Transverse colon (tissue), 3 donors: ENCODE measurements at regions not wholly inside any gene's neighbourhood (a gene's known extent, or its start where the extent isn't known, plus 50 kb on each side); places are given as distances from the start of the nearest gene placed in this dataset.

ENCODE experiments used
- CTCF ChIP-seq, 5 experiments: fragments of 200-600 bp in 3 of 5; fragments of 450-650 bp in 2 of 5; sonication (generic) in 3 of 5; IDR thresholded peaks; 1 replicate in 2 of 5; 2 replicates in 3 of 5; pipeline ENCODE4 v1.5.1; 2016 to 2017; ENCODE audit warnings: antibody characterized with exemption in 5 of 5, inconsistent platforms in 3 of 5, mild to moderate bottlenecking in 2 of 5, moderate library complexity in 1 of 5
- POLR2A ChIP-seq: fragments of 450-650 bp; IDR thresholded peaks from one replicate; pipeline ENCODE4 v1.6.1; 2016; ENCODE audit warnings: antibody characterized with exemption, mild to moderate bottlenecking, moderate library complexity

- TF ChIP-seq POLR2A (no peak), CTCF (IDR thresholded peaks at IDR 0.05) (no peak)
Measured at GRCh38 chr12:75722714-75723200, 211.3 kb upstream of the KRR1 start.
